ENCODE measurements at regions not wholly inside any gene's neighbourhood (a gene's known extent, or its start where the extent isn't known, plus 50 kb on each side); places are given as distances from the start of the nearest gene placed in this dataset.

- TF ChIP-seq POLR2AphosphoS5 (IDR thresholded peaks at IDR 0.05) (no peak), CTCF (IDR thresholded peaks at IDR 0.05 in 8 of 11, conservative IDR thresholded peaks at IDR 0.05 in 3 of 11) (no peak), POLR2A (IDR thresholded peaks at IDR 0.05) (no peak)
- WGBS, 5 donors: 63 to 78% (median 71%) methylated on average over 7 of the region's 7 CpGs
- Histone ChIP-seq H3K9me3 (peaks cover 0 to 3% (median 0%) of the 10 kb centered on the region in 8 donors), H3K36me3 (no peaks in the 10 kb centered on the region), H3K4me3 (no peak overlapping the region), H3K27ac (no peak overlapping the region), H3K4me1 (no peaks in the 10 kb centered on the region), H3K27me3 (replicated peaks in 1 of 7) (no peaks in the 10 kb centered on the region)
- no peak for DNase-seq
- intact Hi-C loops (cut with DNase I; ENCODE audit: low total_unique reads): no loop called here
Observed at GRCh38 chr4:159003420-159004253, 99.2 kb upstream of the RAPGEF2 start.

- H3K27me3 ChIP-seq (replicated peaks in 1 of 7): no peaks in the 10 kb centered on the region
- WGBS, 5 donors: 88 to 96% (median 92%) methylated on average over 3 of the region's 3 CpGs
Observed at GRCh38 chr4:159006202-159006601, 96.7 kb upstream of the RAPGEF2 start.

GRCh38 chr4:159008671-159009070, 94.2 kb upstream of the RAPGEF2 start:
- no peak overlapping the region for H3K4me3 ChIP-seq
- TF ChIP-seq CTCF (IDR thresholded peaks at IDR 0.05 in 8 of 11, conservative IDR thresholded peaks at IDR 0.05 in 3 of 11) (no peak), POLR2A (IDR thresholded peaks at IDR 0.05) (no peak), POLR2AphosphoS5 (IDR thresholded peaks at IDR 0.05) (no peak)
- 40 to 89% (median 79%) methylated on average over 1 of the region's 1 CpG for whole genome bisulfite sequencing, 5 donors
- H3K27me3 ChIP-seq (replicated peaks in 1 of 7): no peaks in the 10 kb centered on the region
- no peak overlapping the region for H3K27ac ChIP-seq
- no peaks in the 10 kb centered on the region for H3K9me3 ChIP-seq
- no peaks in the 10 kb centered on the region for H3K4me1 ChIP-seq
- no peak for DNase-seq
- intact Hi-C loops (cut with DNase I; ENCODE audit: low total_unique reads): no loop called here
- no peaks in the 10 kb centered on the region for H3K36me3 ChIP-seq

More at GRCh38 chr4:159006202-159006601, 96.7 kb upstream of the RAPGEF2 start:
- no peaks in the 10 kb centered on the region for H3K36me3 ChIP-seq
- no peaks in the 10 kb centered on the region for H3K4me1 ChIP-seq
- TF ChIP-seq POLR2A (IDR thresholded peaks at IDR 0.05) (no peak), CTCF (IDR thresholded peaks at IDR 0.05 in 8 of 11, conservative IDR thresholded peaks at IDR 0.05 in 3 of 11) (no peak), POLR2AphosphoS5 (IDR thresholded peaks at IDR 0.05) (no peak)
- intact Hi-C loops (cut with DNase I; ENCODE audit: low total_unique reads): no loop called here
- no peak overlapping the region for H3K27ac ChIP-seq
- H3K4me3 ChIP-seq: no peak overlapping the region
- DNase-seq: no peak
- H3K9me3 ChIP-seq: peaks cover 0 to 3% (median 0%) of the 10 kb centered on the region in 8 donors

- 87 to 98% (median 93%) methylated on average over 4 of the region's 4 CpGs for WGBS, 5 donors
- Histone ChIP-seq H3K9me3 (no peaks in the 10 kb centered on the region), H3K27me3 (replicated peaks in 1 of 7) (no peaks in the 10 kb centered on the region), H3K36me3 (no peaks in the 10 kb centered on the region), H3K4me3 (no peak overlapping the region), H3K4me1 (no peaks in the 10 kb centered on the region), H3K27ac (no peak overlapping the region)
- intact Hi-C loops (cut with DNase I; ENCODE audit: low total_unique reads): no loop called here
- DNase-seq: no peak
- TF ChIP-seq POLR2A (IDR thresholded peaks at IDR 0.05) (no peak), POLR2AphosphoS5 (IDR thresholded peaks at IDR 0.05) (no peak), CTCF (IDR thresholded peaks at IDR 0.05 in 8 of 11, conservative IDR thresholded peaks at IDR 0.05 in 3 of 11) (no peak)
Observed at GRCh38 chr4:159009521-159009920, 93.4 kb upstream of the RAPGEF2 start.
